Coronary artery (tissue), 2 donors: ENCODE measurements at regions not wholly inside any gene's neighbourhood (a gene's known extent, or its start where the extent isn't known, plus 50 kb on each side); places are given as distances from the start of the nearest gene placed in this dataset.

Source experiments
- DNase-seq: peaks from one replicate; pipeline ENCODE4 v3.0.0-alpha.2; 2017; ENCODE audit warnings: low spot score
- H3K27ac ChIP-seq, 2 donors: fragments of 200-600 bp; sonication (generic); one replicate each; pipeline ENCODE4 v1.5.1; 2016 to 2019
- H3K4me3 ChIP-seq: fragments of 200-600 bp; sonication (generic); 2 replicates; pipeline ENCODE4 v1.5.1; 2016; ENCODE audit warnings: mild to moderate bottlenecking, moderate library complexity
- TF ChIP-seq, protein P1 (sequence below): fragments of 200-600 bp; sonication (generic); IDR thresholded peaks from one replicate; pipeline ENCODE4 v1.5.1; 2019; ENCODE audit warnings: antibody characterized with exemption

DNA sequence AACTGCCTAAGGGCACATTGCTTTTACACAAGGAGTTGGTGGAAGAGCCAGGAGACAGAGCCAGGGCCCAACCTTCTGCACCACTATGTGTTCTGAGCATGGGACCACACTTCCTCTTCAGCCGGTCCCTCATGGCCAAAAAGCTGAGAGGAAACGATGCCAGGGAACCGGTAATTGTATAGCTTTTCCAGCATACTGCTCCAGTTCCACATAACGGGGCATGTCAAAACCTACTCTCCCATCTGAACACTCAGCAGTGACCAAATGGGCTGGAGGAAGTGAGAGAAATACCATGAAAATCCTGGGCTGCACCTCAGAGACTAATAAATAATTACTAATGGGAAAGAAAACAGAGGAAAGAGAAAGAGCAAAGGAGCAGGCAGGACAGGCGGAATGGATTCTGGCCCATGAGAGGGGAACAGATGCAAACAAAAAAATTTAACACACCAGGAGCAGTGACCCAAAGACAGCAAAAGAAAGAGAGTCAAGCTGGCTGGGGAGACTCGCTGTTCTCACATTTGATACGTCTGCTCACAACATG lies 52.0 kb upstream of the BMP2 start:
- H3K4me3 ChIP-seq = no peak overlapping the region
- no peak for DNase-seq
- H3K27ac ChIP-seq = no peak overlapping the region
- TF ChIP-seq, protein P1, sequence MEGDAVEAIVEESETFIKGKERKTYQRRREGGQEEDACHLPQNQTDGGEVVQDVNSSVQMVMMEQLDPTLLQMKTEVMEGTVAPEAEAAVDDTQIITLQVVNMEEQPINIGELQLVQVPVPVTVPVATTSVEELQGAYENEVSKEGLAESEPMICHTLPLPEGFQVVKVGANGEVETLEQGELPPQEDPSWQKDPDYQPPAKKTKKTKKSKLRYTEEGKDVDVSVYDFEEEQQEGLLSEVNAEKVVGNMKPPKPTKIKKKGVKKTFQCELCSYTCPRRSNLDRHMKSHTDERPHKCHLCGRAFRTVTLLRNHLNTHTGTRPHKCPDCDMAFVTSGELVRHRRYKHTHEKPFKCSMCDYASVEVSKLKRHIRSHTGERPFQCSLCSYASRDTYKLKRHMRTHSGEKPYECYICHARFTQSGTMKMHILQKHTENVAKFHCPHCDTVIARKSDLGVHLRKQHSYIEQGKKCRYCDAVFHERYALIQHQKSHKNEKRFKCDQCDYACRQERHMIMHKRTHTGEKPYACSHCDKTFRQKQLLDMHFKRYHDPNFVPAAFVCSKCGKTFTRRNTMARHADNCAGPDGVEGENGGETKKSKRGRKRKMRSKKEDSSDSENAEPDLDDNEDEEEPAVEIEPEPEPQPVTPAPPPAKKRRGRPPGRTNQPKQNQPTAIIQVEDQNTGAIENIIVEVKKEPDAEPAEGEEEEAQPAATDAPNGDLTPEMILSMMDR = no peak

DNA sequence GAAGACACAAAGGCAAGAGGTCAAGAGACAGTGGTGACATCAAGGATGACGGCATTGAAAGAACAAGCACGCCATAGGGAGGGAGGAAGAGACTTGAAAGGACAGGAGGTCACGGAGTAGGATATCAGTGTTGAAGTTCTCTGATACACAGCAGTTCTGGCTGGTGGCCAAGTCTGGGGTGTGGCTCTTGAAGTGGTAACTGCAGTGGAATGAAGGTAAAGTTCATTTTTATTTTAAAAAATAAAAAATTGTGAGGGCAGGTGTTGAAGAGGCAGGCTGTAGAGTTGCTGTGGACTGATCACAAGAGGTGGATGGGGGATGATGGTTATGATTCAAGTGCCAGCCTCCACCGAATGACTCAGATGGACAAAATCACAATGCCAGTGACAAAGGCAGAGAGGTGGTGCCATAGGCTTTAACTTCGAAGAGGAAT lies 53.2 kb upstream of the BMP2 start:
- Histone ChIP-seq H3K27ac (no peak overlapping the region), H3K4me3 (no peak overlapping the region)
- TF ChIP-seq, protein P1 = no peak
- no peak for DNase-seq

DNA sequence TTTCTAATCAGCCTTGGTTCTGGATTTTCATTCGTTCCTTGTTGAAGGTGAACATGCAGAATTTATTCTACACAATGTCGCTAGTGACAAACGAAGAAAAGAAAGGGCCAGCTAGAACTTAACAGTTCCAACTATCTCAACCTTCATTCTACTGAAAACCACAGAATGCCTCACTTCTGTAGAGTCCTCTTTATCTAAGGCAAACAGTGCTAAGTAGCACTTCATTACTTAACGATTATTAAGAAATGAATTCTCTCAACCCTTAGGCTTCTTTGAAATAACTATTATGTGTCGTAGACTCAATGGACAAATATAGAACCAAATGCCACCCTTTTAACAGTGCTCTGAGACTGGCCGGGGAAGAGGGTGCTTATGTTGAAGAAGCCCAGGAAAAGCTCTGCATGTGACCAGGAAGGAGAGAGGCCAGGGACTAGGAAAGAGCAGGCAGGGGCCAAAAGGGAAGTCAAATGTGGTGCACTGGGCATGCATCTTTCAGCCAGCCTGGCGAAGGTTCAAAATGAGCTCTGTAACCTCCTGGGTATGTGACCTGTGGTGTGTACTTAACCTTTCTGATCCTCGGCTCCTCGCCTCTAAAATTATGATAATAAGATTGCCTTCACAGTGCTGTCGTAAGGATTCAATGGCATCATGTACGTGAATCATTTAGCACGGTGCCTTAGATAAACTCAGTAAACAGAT lies 55.4 kb upstream of the BMP2 start:
- no peak overlapping the region for H3K4me3 ChIP-seq
- DNase-seq = no peak
- no peak overlapping the region for H3K27ac ChIP-seq
- TF ChIP-seq, protein P1 = no peak

DNA sequence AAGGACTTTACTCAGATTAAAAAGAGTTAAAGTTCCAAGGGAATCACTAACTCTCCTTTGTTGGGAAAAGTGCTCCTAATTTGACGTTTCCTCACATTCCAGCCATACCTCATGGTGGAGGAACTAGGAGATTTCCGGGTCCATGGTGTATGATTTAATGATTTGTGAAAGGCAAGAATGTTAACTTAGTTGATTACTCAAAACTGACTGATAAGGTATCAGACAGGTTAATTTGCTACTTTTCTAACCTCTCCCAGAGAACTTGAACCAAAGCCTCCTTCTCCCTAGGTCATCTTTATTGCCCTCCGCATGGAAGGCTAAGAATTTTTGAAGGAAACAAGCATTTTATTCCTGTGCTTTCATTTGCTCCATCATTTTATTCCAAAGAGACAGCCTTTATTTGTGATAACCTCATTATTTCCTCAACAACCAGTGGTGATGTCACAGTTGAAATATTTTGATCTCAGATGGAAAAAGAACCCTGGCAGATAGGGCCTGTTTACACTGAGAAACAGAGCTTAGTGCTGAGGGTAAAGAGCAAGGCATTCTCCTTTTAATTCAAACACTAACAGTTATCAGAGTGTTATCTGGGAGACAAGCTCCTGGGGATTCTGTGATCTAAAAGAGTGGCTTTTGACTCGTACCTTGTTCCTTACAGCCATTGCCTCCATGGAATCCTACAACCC lies 57.4 kb upstream of the BMP2 start:
- Histone ChIP-seq H3K4me3 (no peak overlapping the region), H3K27ac (no peak overlapping the region)
- TF ChIP-seq, protein P1 = no peak
- no peak for DNase-seq

DNA sequence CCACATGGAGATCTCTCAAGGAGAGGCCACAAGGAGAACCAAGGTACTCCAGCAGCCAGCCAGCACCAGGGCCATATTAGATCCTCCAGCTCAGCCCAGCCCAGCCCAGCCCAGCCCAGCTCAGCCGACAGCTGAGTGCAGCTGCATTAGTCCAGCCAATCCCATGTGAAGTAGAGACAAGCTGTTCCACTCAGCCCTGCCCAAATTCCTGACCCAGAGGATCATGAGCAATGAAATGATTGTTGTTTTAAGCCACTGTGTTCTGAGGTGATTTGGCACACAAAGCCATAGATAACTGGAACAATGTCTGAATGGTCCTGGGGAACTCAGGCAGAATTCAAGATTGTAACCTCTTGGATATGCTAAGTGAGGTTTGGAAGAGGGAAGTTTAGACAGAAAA lies 59.5 kb upstream of the BMP2 start:
- Histone ChIP-seq H3K4me3 (no peak overlapping the region), H3K27ac (peak overlapping the region in 1 of 2 donors; percentile 29)
- TF ChIP-seq, protein P1 = no peak
- no peak for DNase-seq

DNA sequence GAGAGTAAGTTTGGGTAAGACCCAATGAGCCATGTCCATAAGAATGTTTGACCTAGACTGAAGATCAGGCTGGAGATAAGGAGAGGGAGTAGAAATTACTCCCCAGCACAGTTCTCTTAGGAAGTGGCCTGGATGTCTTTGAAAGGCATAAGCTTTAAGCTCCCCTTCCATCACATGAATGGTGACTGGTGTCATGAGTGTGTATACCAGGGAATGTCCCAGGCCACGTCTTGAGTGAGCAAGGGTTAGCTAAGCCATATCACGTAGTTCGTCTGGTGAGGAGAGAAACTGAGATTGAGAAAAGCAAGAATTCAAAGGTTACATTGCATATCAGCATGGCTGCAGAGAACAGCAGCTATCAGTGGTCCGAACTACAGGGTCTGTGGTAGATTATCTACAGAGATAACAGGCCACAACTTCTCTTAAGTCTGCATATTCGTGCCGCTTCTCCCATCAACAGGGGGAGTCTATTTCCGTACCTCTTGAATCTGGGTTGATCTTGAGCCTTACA lies 60.1 kb upstream of the BMP2 start:
- Histone ChIP-seq H3K4me3 (no peak overlapping the region), H3K27ac (no peak overlapping the region)
- DNase-seq = no peak
- TF ChIP-seq, protein P1 = no peak
